ENCODE measurements at regions not wholly inside any gene's neighbourhood (a gene's known extent, or its start where the extent isn't known, plus 50 kb on each side); places are given as distances from the start of the nearest gene placed in this dataset.

GRCh38 chr12:126719912-126720705 lies 1546.9 kb upstream of the TMEM132C start:
- TF ChIP-seq, protein P1, sequence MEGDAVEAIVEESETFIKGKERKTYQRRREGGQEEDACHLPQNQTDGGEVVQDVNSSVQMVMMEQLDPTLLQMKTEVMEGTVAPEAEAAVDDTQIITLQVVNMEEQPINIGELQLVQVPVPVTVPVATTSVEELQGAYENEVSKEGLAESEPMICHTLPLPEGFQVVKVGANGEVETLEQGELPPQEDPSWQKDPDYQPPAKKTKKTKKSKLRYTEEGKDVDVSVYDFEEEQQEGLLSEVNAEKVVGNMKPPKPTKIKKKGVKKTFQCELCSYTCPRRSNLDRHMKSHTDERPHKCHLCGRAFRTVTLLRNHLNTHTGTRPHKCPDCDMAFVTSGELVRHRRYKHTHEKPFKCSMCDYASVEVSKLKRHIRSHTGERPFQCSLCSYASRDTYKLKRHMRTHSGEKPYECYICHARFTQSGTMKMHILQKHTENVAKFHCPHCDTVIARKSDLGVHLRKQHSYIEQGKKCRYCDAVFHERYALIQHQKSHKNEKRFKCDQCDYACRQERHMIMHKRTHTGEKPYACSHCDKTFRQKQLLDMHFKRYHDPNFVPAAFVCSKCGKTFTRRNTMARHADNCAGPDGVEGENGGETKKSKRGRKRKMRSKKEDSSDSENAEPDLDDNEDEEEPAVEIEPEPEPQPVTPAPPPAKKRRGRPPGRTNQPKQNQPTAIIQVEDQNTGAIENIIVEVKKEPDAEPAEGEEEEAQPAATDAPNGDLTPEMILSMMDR (IDR thresholded peaks at IDR 0.05), result no peak
- TF ChIP-seq POLR2AphosphoS5 (IDR thresholded peaks at IDR 0.05), result no peak

Data from stomach (tissue), 4 donors.